Adrenal gland (tissue), 9 donors: ENCODE measurements at regions not wholly inside any gene's neighbourhood (a gene's known extent, or its start where the extent isn't known, plus 50 kb on each side); places are given as distances from the start of the nearest gene placed in this dataset.

Experiments used
- DNase-seq, 7 donors: peaks; one replicate each; pipeline ENCODE4 v3.0.0-alpha.2; 2019 to 2020
- H3K27ac ChIP-seq, 5 donors: fragments of 200-600 bp; sonication (generic) in 4 of 5; 1 replicate in 3 of 5; 2 replicates in 2 of 5; pipeline versions ENCODE4 v1.5.1 to v1.8.0; 2016 to 2020; ENCODE audit warnings: mild to moderate bottlenecking in 1 of 5
- H3K27me3 ChIP-seq: fragments of 200-600 bp; 2 replicates; pipeline ENCODE4 v1.8.0; 2021
- H3K36me3 ChIP-seq, 2 donors: fragments of 200-600 bp; replicated peaks in 1 of 2; 1 replicate in 1 of 2; 2 replicates in 1 of 2; pipeline versions ENCODE4 v1.5.1 to v1.8.0; 2018 to 2022
- H3K4me1 ChIP-seq, 2 donors: fragments of 200-600 bp; replicated peaks in 1 of 2; 1 replicate in 1 of 2; 2 replicates in 1 of 2; pipeline versions ENCODE4 v1.5.1 to v1.8.0; 2018 to 2021
- H3K4me3 ChIP-seq, 4 donors: fragments of 200-600 bp; sonication (generic) in 3 of 4; one replicate each; pipeline ENCODE4 v1.5.1; 2016 to 2018
- H3K9me3 ChIP-seq, 3 donors: fragments of 200-600 bp; sonication (generic) in 1 of 3; replicated peaks in 1 of 3; 1 replicate in 2 of 3; 2 replicates in 1 of 3; pipeline versions ENCODE4 v1.5.1 to v1.8.0; 2016 to 2021
- CTCF ChIP-seq, 6 experiments: fragments of 450-650 bp in 4 of 6; fragments of 200-600 bp in 2 of 6; sonication (generic) in 1 of 6; IDR thresholded peaks; 1 replicate in 5 of 6; 2 replicates in 1 of 6; pipeline versions ENCODE4 v1.5.1 to v1.8.0; 2016 to 2021; ENCODE audit warnings: antibody characterized with exemption in 6 of 6, mild to moderate bottlenecking in 2 of 6, moderate library complexity in 1 of 6
- POLR2A ChIP-seq, 2 donors: fragments of 450-650 bp; IDR thresholded peaks; one replicate each; pipeline ENCODE4 v1.6.1; 2017; ENCODE audit warnings: antibody characterized with exemption in 2 of 2, mild to moderate bottlenecking in 2 of 2, moderate library complexity in 1 of 2
- WGBS, 4 donors: extraction: QIAGEN DNeasy Blood & Tissue Kit in 2 of 4; methylation state at CpG; one replicate each; pipeline versions ENCODE4 v1.1.5 to v1.1.7; 2013 to 2017; 5-methylcytosine and 5-hydroxymethylcytosine counted together
- intact Hi-C, 2 donors: fragments of 100-400 bp; cut with DNase I; formaldehyde crosslinking; loops; one replicate each; pipeline versions ENCODE4 v1.14.1 to v1.15.0; 2022 to 2023
- donor health status: healthy with polysubstance abuse.
- donor health status: Bipolar disorder and iron deficiency.
- donor health status: DM: yes; HTN: yes; CAD: no.
- donor health status: DM: no; HTN: no; CAD: no.
- donor health status: DM: no; HTN: no; CAD: no.

DNA sequence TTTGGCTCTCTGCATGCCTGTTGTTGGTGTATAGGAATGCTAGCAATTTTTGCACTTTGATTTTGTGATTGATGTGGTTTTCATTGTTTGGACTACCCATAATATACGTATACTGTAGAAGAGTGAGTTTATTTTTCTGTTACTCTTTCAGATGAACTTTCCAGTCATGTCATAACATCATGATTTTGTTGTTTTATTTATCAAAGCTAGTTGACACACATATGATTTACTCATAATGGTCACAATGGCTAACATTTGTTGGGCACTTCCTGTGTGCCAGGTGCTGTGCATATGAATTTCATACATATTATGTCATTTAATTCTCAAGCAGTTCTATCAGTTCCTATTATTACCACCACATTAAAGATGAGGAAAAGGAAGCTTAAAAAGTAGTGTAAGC, 98.1 kb upstream of the GUCA2B start:
- H3K4me1 ChIP-seq = no peaks in the 10 kb centered on the region
- no peak overlapping the region for H3K27ac ChIP-seq
- intact Hi-C loops = no loop called here
- no peaks in the 10 kb centered on the region for H3K27me3 ChIP-seq
- no peaks in the 10 kb centered on the region for H3K9me3 ChIP-seq
- WGBS, 4 donors = 44 to 55% (median 53%) methylated on average over 1 of the region's 1 CpG
- TF ChIP-seq CTCF (IDR thresholded peaks at IDR 0.05) (no peak), POLR2A (IDR thresholded peaks at IDR 0.05) (no peak)
- H3K36me3 ChIP-seq = no peaks in the 10 kb centered on the region
- no peak overlapping the region for H3K4me3 ChIP-seq
- DNase-seq = no peak

GRCh38 chr1:42052072-42052699, 101.0 kb upstream of the GUCA2B start:
- Histone ChIP-seq H3K27ac (no peak overlapping the region), H3K36me3 (no peaks in the 10 kb centered on the region), H3K4me1 (peaks cover 0 to 1% of the 10 kb centered on the region in 2 donors), H3K4me3 (no peak overlapping the region), H3K9me3 (no peaks in the 10 kb centered on the region), H3K27me3 (no peaks in the 10 kb centered on the region)
- intact Hi-C loops = no loop called here
- no peak for TF ChIP-seq POLR2A (IDR thresholded peaks at IDR 0.05)
- TF ChIP-seq CTCF (IDR thresholded peaks at IDR 0.05) = no peak
- no peak for DNase-seq
- WGBS, 4 donors = 46 to 57% (median 56%) methylated on average over 5 of the region's 5 CpGs

DNA sequence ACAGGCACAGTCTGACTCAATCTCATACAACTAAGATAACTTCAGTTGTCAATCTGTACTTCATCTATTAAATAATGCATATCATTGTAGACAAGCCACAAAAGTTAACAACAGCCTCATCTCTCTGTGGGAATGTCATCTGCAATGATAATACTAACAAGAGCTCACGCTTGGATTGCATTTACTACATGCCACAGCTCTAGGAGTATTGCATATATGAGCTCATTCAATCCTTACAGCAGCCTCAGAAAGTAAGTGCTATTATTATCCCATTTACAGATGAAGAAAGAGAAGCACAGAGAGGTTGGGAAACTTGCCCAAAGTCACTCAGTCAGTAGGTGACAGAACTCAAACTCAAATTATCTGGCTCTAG, 105.7 kb upstream of the GUCA2B start:
- Histone ChIP-seq H3K4me1 (peaks cover 0 to 9% of the 10 kb centered on the region in 2 donors), H3K27ac (no peak overlapping the region), H3K9me3 (no peaks in the 10 kb centered on the region), H3K36me3 (no peaks in the 10 kb centered on the region), H3K4me3 (no peak overlapping the region), H3K27me3 (no peaks in the 10 kb centered on the region)
- intact Hi-C loops = loop anchor here in 1 of 2 donors (10.0 kb wide), 1 partner anchor 473 kb away; no protein-coding TSS in a partner anchor
- no peak for DNase-seq
- TF ChIP-seq POLR2A (IDR thresholded peaks at IDR 0.05) (no peak), CTCF (IDR thresholded peaks at IDR 0.05) (no peak)
- 82 to 91% (median 86%) methylated on average over 1 of the region's 1 CpG for WGBS, 4 donors

GRCh38 chr1:42046761-42047507, 106.3 kb upstream of the GUCA2B start:
- Histone ChIP-seq H3K9me3 (no peaks in the 10 kb centered on the region), H3K4me1 (peaks cover 0 to 9% of the 10 kb centered on the region in 2 donors), H3K27me3 (no peaks in the 10 kb centered on the region), H3K4me3 (no peak overlapping the region), H3K36me3 (no peaks in the 10 kb centered on the region), H3K27ac (no peak overlapping the region)
- 38 to 58% (median 50%) methylated on average over 3 to 4 of the region's 4 CpGs for WGBS, 4 donors
- peak in 6 of 7 donors; percentile 48 to 80 (median 62) for DNase-seq
- TF ChIP-seq POLR2A (IDR thresholded peaks at IDR 0.05) = no peak
- TF ChIP-seq CTCF (IDR thresholded peaks at IDR 0.05) = no peak
- intact Hi-C loops = loop anchor here in 1 of 2 donors (10.0 kb wide), 1 partner anchor 472 kb away; no protein-coding TSS in a partner anchor
